ENCODE measurements at regions not wholly inside any gene's neighbourhood (a gene's known extent, or its start where the extent isn't known, plus 50 kb on each side); places are given as distances from the start of the nearest gene placed in this dataset.

- Histone ChIP-seq H3K36me3 (no peaks in the 10 kb centered on the region), H3K4me3 (no peak overlapping the region), H3K9me3 (ENCODE audit: low read depth) (no peaks in the 10 kb centered on the region), H3K27ac (no peak overlapping the region), H3K4me1 (ENCODE audit: low read depth) (no peaks in the 10 kb centered on the region), H3K27me3 (no peaks in the 10 kb centered on the region)
- TF ChIP-seq CTCF (IDR thresholded peaks at IDR 0.05; ENCODE audit: low read depth, low read length): no peak
- DNase-seq (ENCODE audit: low read depth in 1 of 2, low spot score in 1 of 2): no peak
Observed at GRCh38 chr7:10657837-10658236, 315.8 kb upstream of the PHF14 start.

DNA sequence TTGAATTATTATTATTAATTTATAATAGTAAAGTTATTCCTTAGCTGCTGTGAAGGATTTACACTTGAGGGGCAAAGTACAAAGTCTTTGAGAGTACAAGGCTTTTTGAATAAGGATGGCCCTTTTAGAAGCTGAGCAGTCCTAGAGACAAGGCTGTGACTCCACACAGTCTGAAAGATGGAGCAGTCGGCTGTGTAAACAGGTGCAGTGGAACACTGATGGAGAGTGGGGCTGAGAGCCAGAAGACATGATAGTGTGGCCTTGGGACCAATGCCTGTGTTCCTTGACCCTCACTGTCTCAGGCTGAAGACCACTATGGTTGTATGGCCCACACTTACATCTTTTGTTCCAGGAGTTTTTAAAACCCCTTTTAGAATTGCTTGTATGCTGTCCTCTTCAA, 311.2 kb upstream of the PHF14 start:
- Histone ChIP-seq H3K36me3 (no peaks in the 10 kb centered on the region), H3K4me3 (no peak overlapping the region), H3K9me3 (ENCODE audit: low read depth) (no peaks in the 10 kb centered on the region), H3K4me1 (ENCODE audit: low read depth) (no peaks in the 10 kb centered on the region), H3K27me3 (no peaks in the 10 kb centered on the region), H3K27ac (no peak overlapping the region)
- TF ChIP-seq CTCF (IDR thresholded peaks at IDR 0.05; ENCODE audit: low read depth, low read length): no peak
- DNase-seq (ENCODE audit: low read depth in 1 of 2, low spot score in 1 of 2): no peak

DNA sequence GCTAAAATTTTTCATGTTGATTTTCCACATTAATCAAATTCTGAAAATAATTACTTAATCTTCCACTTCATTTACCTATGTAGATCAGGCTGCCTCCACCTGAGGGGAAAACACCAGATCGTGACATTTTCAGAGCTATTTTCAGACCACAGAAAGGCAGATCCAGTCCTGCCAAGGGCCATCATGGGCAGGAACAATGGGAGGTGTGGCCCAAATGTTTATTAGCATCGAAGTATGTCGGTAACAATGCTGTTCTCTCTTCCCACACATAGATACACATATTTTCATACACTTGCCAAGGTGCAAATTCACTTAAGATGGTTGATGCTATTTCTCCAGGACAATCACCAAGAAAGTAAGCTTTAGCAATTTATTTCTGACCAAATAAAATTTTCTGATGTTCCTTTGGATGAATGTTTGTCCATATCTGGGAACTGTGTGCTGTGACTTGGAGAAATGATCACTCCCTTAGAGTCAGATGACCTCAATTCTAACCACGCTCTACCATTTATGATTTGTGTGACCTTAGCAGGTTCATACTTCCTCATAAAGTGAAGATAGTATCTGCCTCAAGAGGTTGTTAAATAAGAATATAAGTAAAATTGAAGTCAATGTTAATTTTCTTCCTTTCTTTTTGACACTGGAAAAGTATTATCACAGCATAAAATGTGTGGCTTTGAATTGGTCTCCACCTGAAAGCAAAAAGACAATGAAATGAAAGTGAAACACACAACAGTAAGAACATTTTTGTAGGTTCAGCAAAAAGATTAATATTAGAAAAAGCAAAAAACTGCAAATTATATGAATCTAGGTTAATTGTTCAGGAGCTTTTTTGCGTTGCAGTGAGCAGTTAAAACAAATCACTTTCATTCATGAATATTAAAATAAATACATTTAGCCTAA, 310.4 kb upstream of the PHF14 start:
- H3K27ac ChIP-seq: no peak overlapping the region
- no peaks in the 10 kb centered on the region for H3K9me3 ChIP-seq (ENCODE audit: low read depth)
- no peak for TF ChIP-seq CTCF (IDR thresholded peaks at IDR 0.05; ENCODE audit: low read depth, low read length)

GRCh38 chr7:10672186-10672585, 301.5 kb upstream of the PHF14 start:
- no peak for TF ChIP-seq CTCF (IDR thresholded peaks at IDR 0.05; ENCODE audit: low read depth, low read length)
- Histone ChIP-seq H3K27me3 (no peaks in the 10 kb centered on the region), H3K4me3 (no peak overlapping the region), H3K36me3 (no peaks in the 10 kb centered on the region), H3K4me1 (ENCODE audit: low read depth) (no peaks in the 10 kb centered on the region), H3K9me3 (ENCODE audit: low read depth) (no peaks in the 10 kb centered on the region), H3K27ac (no peak overlapping the region)
- DNase-seq (ENCODE audit: low read depth in 1 of 2, low spot score in 1 of 2): no peak

More for the DNA sequence above, 310.4 kb upstream of the PHF14 start:
- Histone ChIP-seq H3K27me3 (no peaks in the 10 kb centered on the region), H3K4me3 (no peak overlapping the region), H3K36me3 (no peaks in the 10 kb centered on the region), H3K4me1 (ENCODE audit: low read depth) (no peaks in the 10 kb centered on the region)
- no peak for DNase-seq (ENCODE audit: low read depth in 1 of 2, low spot score in 1 of 2)

DNA sequence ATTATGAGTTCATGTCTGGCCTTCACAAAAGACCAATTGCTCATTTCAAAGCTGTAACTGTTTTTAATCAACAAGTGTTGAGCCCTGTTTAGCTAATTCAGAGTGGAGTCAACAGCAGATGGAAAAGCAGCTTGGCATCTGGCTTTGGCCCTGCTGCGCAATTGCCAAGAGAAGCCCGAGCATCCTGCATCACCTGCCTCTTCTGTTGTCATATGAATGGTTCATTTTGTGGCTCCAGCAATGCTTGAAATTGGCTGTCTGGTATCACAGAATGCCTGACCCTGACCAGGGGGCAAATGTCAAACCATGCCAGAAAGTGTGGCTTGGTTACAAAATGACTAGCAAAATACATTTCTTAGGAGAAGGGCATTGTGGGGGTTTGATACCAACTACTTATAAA, 296.5 kb upstream of the PHF14 start:
- H3K27ac ChIP-seq: no peak overlapping the region
- TF ChIP-seq CTCF (IDR thresholded peaks at IDR 0.05; ENCODE audit: low read depth, low read length): no peak
- H3K9me3 ChIP-seq (ENCODE audit: low read depth): no peaks in the 10 kb centered on the region
- no peaks in the 10 kb centered on the region for H3K27me3 ChIP-seq
- no peak for DNase-seq (ENCODE audit: low read depth in 1 of 2, low spot score in 1 of 2)
- H3K4me1 ChIP-seq (ENCODE audit: low read depth): peaks cover 14% of the 10 kb centered on the region
- no peak overlapping the region for H3K4me3 ChIP-seq
- H3K36me3 ChIP-seq: no peaks in the 10 kb centered on the region

All from cardiac muscle cell (in vitro differentiated cells and primary cell).